ENCODE measurements at regions not wholly inside any gene's neighbourhood (a gene's known extent, or its start where the extent isn't known, plus 50 kb on each side); places are given as distances from the start of the nearest gene placed in this dataset.

DNA sequence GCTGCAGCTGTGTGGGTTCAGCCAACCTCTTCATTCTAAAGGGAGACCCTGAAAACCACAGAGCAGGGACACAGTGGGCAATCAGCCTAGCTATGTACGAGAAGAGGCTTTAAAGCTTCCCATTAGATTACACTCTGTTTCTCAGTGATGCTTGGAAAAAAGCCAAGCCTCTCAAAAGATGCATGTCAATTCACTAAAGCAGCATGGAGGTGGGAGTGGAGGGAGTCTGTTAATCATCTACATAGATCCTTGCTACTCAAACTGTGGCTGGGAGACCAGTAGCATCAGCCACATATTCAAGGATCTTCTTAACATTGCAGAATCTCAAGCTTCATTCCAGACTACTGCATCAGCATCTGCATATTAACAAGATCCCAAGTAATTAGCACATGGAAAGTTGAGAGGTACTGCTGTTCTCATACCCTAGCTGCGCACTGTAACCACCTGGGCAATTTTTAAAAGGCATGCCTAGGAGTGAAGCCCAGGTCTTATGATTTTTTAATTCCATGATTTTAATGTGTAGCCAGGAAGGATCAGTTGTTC is 305.9 kb downstream of the PMP22 start:
- no peak for TF ChIP-seq CTCF (IDR thresholded peaks at IDR 0.05; ENCODE audit: low read length)
- TF ChIP-seq EZH2 (optimal IDR thresholded peaks at IDR 0.05; ENCODE audit: low read depth, low read length) = no peak
